Daoy (cell line): ENCODE measurements at regions not wholly inside any gene's neighbourhood (a gene's known extent, or its start where the extent isn't known, plus 50 kb on each side); places are given as distances from the start of the nearest gene placed in this dataset.

Experiments
- DNase-seq: peaks from one replicate; pipeline ENCODE4 v3.0.0-alpha.2; 2015; ENCODE audit warnings: low read depth

DNA sequence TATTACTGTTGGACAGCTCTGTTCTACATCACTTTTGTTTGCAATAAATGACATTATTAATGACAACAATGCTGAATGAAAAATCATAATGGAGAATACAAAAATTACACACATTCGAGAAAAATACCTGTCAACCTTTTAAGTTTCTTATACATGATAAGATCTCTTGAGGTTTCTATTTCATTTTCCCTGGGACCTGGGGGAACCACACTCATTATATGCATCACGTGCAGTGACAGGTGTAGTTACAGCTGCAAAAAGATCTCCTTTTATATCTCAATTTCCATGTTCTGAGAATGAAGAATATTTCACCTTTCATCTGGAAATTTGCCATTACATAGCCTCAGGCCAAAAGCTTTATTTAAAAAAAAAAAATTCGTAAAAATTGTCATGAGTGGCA is 1347.0 kb upstream of the AGA start:
- no peak for DNase-seq

- DNase-seq: no peak
Observed at GRCh38 chr4:178799204-178799603, 1357.0 kb upstream of the AGA start.

DNA sequence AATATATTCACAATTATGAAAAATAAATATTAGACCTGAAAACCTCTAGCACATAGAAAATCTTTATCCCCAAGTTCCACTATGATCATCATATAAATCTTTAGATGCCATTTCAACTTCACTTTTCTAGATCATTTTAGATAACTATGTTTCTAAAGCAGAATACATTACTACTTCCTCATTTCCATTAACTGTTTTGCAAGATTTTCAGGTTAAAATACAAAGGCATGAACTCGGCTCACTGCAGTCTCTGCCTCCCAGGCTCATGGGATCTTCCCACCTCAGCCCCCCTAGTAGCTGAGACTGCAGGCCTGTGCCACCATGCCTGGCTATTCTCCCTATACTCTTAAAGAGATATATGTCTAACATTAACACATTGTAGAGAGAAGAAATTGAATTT is 1365.9 kb upstream of the AGA start:
- DNase-seq: no peak

GRCh38 chr4:178809921-178810320 is 1367.7 kb upstream of the AGA start:
- DNase-seq: no peak

DNA sequence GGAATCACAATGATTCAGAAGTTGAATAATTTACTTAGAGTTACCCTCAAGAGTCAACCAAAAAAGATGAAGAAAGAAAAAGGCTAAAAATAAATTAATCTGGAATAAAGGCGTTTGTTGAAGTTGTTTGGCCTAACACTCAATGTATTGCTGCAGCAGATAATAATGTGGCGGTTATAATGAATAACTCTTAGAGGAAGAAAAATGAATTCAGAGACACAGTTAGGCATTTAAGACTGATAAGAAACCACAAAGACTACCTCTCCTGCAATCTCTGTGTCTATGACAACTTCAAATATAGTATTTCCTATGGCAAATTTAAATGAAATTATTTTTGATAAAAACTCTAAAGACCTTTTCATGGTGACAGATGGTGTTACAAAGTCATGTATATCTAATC is 1369.1 kb upstream of the AGA start:
- DNase-seq: no peak

GRCh38 chr4:178812866-178813265 is 1370.6 kb upstream of the AGA start:
- DNase-seq: peak; percentile 51

DNA sequence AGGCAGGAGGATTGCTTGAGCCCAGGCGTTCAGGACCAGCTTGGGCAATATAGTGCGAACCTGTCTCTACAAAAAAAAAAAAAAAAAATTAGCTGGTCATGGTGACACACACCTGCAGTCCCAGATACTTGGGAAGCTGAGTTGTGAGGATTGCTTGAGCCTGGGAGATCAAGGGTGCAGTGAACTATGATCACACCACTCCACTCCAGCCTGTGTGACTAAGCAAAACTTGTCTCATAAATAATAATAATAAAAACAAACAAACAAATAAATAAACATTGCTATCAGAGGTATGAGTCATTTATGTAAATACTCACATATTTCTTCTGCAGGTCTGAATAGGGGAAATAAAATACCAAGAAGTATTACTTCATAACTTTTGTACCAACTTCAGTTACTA is 1372.7 kb upstream of the AGA start:
- no peak for DNase-seq

DNA sequence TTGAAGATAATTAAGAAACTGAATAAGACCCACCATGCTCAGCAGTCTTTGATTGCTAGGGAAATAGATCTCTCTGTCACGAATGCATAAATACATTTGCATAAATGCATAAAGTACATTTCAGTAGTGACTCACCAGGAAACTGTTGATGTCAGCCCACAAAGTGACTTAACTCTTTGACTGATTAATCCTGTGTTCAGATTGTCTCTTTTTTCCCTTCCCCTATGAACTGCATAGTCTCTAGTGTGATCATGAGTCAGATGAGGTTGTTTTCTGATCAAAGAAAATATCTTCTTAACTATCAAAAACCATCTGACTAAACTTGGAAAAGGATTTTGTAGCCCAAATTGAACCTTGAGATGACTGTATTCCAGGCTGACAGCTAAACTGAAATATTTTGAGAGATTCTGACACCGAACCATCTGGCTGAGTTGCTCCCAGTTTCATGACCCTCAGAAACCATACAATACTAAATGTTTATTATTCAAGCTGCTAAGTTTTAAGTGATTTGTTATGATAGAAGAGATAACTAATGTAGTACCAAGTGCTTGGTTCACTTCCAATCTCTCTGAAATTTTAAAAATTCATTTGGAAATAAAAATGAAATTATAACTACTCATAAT is 1381.5 kb upstream of the AGA start:
- peak; percentile 5 for DNase-seq

DNA sequence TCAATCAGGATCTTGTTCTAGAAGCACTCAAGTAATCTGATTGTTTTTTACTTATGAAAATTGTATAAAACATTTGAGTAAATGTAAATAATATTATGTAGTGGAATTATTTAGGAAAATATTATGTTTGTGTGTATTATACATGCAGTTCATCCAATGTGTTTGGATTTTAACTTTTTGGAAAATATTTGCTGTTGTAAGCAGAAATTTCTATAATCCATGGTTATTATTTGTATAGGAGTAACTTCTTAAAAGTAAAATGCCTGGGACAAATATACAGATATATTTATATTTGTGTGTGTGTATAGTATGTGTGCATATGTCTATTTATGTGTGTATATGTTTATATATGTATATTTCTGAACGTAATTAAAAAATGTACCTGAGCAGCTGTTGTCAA is 1394.6 kb upstream of the AGA start:
- no peak for DNase-seq

GRCh38 chr4:178838776-178839175 is 1396.5 kb upstream of the AGA start:
- no peak for DNase-seq

GRCh38 chr4:178856139-178856800 is 1414.0 kb upstream of the AGA start:
- DNase-seq: no peak

GRCh38 chr4:178871476-178871875 is 1429.2 kb upstream of the AGA start:
- no peak for DNase-seq

GRCh38 chr4:178881937-178882336 is 1439.7 kb upstream of the AGA start:
- no peak for DNase-seq

GRCh38 chr4:178894126-178894525 is 1451.9 kb upstream of the AGA start:
- DNase-seq: no peak

GRCh38 chr4:178899084-178899483 is 1456.8 kb upstream of the AGA start:
- no peak for DNase-seq

DNA sequence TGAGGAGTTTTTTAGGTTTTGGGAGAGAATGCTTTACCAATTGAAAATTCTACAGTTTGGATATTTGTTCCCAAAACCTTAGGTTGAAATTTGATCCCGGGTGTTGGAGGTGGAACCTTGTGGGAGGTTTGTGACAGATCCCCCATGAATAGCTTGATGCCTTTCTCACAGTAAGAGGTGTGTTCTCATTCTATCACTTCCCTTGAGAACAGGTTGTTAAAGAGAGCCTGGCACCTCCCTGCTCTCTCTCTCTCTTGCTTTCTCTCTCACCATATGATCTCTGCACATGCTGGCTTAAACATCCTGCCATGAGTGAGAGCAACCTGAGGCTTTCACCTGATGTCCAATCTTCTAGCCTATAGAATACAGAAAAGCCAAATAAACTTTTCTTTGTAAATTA is 1475.5 kb upstream of the AGA start:
- DNase-seq: no peak

GRCh38 chr4:178937130-178937529 is 1494.9 kb upstream of the AGA start:
- no peak for DNase-seq

GRCh38 chr4:178941975-178942374 is 1499.7 kb upstream of the AGA start:
- DNase-seq: no peak

DNA sequence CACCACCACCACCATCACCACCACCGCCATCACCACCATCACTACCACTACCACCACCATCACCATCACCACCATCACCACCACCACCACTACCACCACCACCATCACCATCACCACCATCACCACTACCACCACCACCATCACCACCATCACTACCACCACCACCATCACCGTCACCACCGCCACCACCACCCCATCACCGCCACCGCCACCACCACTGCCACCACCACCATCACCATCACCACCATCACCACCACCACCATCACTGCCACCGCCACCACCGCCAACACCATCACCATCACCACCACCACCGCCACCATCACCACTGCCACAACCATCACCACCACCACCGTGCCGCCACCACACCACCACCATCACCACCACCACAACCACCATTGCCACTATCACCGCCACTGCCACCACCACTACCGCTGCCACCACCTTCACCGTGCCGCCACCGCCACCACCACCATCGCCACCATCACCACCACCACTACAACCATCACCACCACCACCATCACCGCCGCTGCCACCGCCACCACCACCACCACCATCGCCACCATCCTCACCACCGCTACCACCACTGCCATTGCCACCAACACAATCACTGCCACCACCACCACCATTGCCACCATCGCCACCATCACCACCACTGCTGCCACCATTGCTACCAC is 1511.3 kb upstream of the AGA start:
- DNase-seq: no peak

- DNase-seq: no peak
Observed at GRCh38 chr4:178955614-178956013, 1513.4 kb upstream of the AGA start.

- no peak for DNase-seq
Observed at GRCh38 chr4:178958725-178959440, 1516.6 kb upstream of the AGA start.

DNA sequence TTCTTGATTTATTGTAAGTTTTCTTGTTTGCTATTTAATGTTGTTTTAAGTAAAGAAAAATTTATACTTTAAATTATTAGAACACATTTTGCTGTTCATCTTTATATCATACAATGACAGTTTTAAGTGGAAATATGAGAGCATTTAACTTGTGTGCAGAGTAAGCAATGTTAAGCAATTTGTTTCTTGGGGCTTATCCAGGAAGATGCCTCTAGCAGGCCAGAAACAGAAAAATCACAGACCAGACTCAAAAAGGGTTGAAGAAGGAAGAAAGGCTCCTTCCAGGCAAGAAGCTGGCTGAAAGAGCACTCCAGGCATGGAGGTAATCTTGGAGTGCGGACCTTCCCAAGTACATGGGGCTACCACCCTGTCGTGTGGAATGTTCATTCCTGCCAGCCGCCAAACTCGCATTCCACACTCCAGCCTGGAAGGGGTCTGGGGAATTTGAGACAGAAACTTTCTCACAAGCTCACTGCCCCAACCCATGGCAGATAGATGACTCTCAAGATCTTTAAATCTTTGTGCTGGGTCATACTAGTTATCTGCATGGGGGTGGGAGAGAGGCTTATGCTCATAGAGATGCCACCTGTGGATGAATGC is 1521.3 kb upstream of the AGA start:
- DNase-seq: no peak
